ENCODE measurements at regions not wholly inside any gene's neighbourhood (a gene's known extent, or its start where the extent isn't known, plus 50 kb on each side); places are given as distances from the start of the nearest gene placed in this dataset.
A peak's percentile ranks its signal among the peaks of the same experiment; 100 is the strongest.

DNA sequence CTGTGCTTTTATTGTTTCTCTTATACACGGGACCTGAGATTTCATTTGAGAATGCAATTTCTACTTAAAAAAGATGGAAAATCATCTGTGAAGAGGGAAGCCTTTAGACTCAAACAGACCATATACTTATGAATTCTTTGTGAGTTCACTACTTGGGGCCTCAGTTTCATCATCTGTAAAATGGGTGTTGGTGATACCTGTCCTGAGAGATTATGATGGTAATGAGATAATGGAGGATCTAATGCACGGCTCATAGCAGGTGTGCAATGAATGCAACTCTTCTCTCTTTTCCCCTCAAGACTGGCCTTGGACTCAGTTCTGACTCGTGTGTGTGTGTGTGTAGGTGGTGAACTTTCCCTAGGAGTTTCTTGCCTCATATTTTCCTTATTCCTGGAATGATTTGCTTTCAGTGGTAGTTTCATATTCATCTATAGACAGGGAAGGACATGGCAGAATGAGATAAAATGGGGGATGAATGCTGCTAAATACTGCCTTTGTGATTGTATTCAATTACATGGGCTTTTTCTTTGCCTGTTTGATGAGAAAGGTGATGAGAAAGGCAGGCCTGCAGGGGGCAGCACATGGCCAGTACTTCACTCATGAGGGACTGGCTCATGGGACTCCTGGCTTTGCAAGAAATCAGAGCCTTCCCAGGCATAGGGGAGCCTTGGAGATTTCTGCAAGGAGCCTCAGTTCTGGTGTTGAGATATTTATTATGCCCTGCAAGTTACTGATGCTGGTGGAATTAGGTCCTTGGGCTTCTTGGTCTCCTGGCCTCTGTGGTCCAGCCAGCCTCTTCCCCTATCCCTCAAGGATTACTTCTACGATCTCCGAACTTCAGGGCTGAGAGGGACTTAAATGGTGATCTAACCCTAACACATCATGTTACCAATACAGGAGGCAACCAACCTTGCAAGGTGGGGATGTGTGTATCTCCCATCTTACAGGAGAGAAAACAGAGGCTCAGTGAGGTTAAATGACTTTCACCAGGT is 70.7 kb downstream of the RPLP1 start:
- H2BK120ac ChIP-seq (ENCODE audit: low read depth, low read length), result no peak overlapping the region
- no peak overlapping the region for H3K18ac ChIP-seq (ENCODE audit: low read depth, low read length)
- no peaks in the 10 kb centered on the region for H4K20me1 ChIP-seq (ENCODE audit: insufficient read depth, low read length)
- H3K23ac ChIP-seq (ENCODE audit: low read depth, low read length), result no peak overlapping the region
- no peaks in the 10 kb centered on the region for H3K79me1 ChIP-seq (ENCODE audit: low read depth in 1 of 2, low read length in 2 of 2)
- H3K36me3 ChIP-seq (ENCODE audit: control insufficient read depth, insufficient read depth, low read length), result no peaks in the 10 kb centered on the region
- no peak overlapping the region for H4K5ac ChIP-seq (ENCODE audit: low read depth, low read length)
- BruUV-seq (replicated peaks), result no TSS peak
- no peak overlapping the region for H3K9ac ChIP-seq (ENCODE audit: low read depth, low read length)
- intact Hi-C loops (cut with micrococcal nuclease) (loop anchor here (1.0 to 5.0 kb wide), 4 partner anchors 203 to 965 kb away; partner anchors contain the start of gene TLE3), in situ Hi-C loops (cut with MboI; ENCODE audit: low sequenced_read_pairs) (no loop called here), dilution Hi-C loops (cut with HindIII; ENCODE audit: low sequenced_read_pairs, unreplicated experiment) (no loop called here)
- CTCF ChIA-PET, result interaction anchor here (1.1 kb wide), 1 partner anchor 938 kb away, joined by 3 read pairs; no protein-coding TSS in a partner anchor
- H3K27ac ChIP-seq (ENCODE audit: insufficient read depth, low read length), result no peak overlapping the region
- no peaks in the 10 kb centered on the region for H3K9me1 ChIP-seq (ENCODE audit: insufficient read depth, low read length)
- H3K4me3 ChIP-seq (ENCODE audit: insufficient read depth, low read depth, low read length), result no peak overlapping the region
- ATAC-seq (ENCODE audit: low read depth) (peak; percentile 98), DNase-seq (peak; percentile 72)
- no peak overlapping the region for H4K91ac ChIP-seq (ENCODE audit: insufficient read depth, low read depth, low read length)
- peaks cover 6% of the 10 kb centered on the region; the same call in 1 of the 2 replicates for H3K9me3 ChIP-seq (ENCODE audit: control insufficient read depth, insufficient read depth, low read length)
- WGBS, 2 experiments (ENCODE audit: extremely low coverage in 2 of 2, insufficient read length in 1 of 2), result no CpG with 5 or more reads among the region's 5 CpGs
- no peak overlapping the region for H4K8ac ChIP-seq (ENCODE audit: low read depth in 2 of 2, low read length in 2 of 2)
- POLR2A ChIA-PET (ENCODE audit: unreplicated experiment), result no interaction called here
- peaks cover 25% of the 10 kb centered on the region for H3K27me3 ChIP-seq (ENCODE audit: control insufficient read depth, insufficient read depth, low read length)
- no peak overlapping the region for H2AK9ac ChIP-seq (replicated peaks; ENCODE audit: low read depth, low read length, poor library complexity)
- TF ChIP-seq SMC3 (IDR thresholded peaks at IDR 0.05; ENCODE audit: low read depth, low read length) (peak; percentile 86), RAD21 (IDR thresholded peaks at IDR 0.05; ENCODE audit: low read length) (peak; percentile 90), CHD1 (IDR thresholded peaks at IDR 0.05; ENCODE audit: low read depth, low read length) (no peak), CTCF (conservative IDR thresholded peaks at IDR 0.05; ENCODE audit: low read depth, low read length) (peak; percentile 83)
- no peak overlapping the region for H2AFZ ChIP-seq (replicated peaks; ENCODE audit: low read length, poor library complexity)
- H3K4ac ChIP-seq (ENCODE audit: low read depth, low read length), result no peak overlapping the region
- no peak overlapping the region; the same call in 1 of the 2 replicates for H3K56ac ChIP-seq (ENCODE audit: extremely low read depth, insufficient read depth, low read length)
- no peak overlapping the region for H3K14ac ChIP-seq (replicated peaks; ENCODE audit: low read depth, low read length)
- no peak overlapping the region for H2BK15ac ChIP-seq (ENCODE audit: low read depth, low read length)
- no peak overlapping the region for H2BK5ac ChIP-seq (ENCODE audit: low read depth, low read length, poor library complexity, severe bottlenecking)
- no peak overlapping the region for H2AK5ac ChIP-seq (ENCODE audit: low read depth, low read length)
- H2BK20ac ChIP-seq (ENCODE audit: low read depth, low read length), result no peak overlapping the region
- no peak overlapping the region for H3K4me2 ChIP-seq (ENCODE audit: low read depth, low read length)
- no peaks in the 10 kb centered on the region for H3K4me1 ChIP-seq (ENCODE audit: control insufficient read depth, insufficient read depth, low read length)
